ENCODE measurements at regions not wholly inside any gene's neighbourhood (a gene's known extent, or its start where the extent isn't known, plus 50 kb on each side); places are given as distances from the start of the nearest gene placed in this dataset.

DNA sequence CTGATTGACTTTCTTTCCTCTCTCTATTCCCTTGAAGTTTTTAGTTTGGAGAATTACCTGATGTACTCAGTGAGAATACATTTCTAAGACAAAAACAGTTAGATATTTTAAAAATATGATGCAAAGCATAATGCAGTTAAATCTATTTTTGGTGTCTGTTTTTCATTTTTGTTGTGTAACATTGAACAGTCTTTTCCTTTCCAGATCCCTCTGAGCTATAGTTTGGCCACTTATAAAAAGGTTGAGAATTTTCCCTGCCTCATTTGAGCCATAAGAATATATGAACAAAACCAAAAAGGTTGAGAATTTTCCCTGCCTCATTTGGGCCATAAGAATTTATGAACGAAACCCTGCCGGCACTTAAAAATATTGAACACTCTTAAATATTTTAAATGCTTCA is 57.0 kb upstream of the IPO5 start:
- no peaks in the 10 kb centered on the region for H3K36me3 Mint-ChIP-seq (ENCODE audit: low read depth)
- peaks cover 11% of the 10 kb centered on the region for H3K9me3 Mint-ChIP-seq
- CTCF ChIA-PET = no interaction called here
- no peaks in the 10 kb centered on the region for H3K4me1 Mint-ChIP-seq (ENCODE audit: low read depth)
- no peak overlapping the region for H3K4me3 Mint-ChIP-seq
- H3K27me3 Mint-ChIP-seq (ENCODE audit: low read depth) = peaks cover 20% of the 10 kb centered on the region
- intact Hi-C loops (cut with micrococcal nuclease) = no loop called here
- H3K27ac Mint-ChIP-seq = no peak overlapping the region
- DNase-seq = no peak

DNA sequence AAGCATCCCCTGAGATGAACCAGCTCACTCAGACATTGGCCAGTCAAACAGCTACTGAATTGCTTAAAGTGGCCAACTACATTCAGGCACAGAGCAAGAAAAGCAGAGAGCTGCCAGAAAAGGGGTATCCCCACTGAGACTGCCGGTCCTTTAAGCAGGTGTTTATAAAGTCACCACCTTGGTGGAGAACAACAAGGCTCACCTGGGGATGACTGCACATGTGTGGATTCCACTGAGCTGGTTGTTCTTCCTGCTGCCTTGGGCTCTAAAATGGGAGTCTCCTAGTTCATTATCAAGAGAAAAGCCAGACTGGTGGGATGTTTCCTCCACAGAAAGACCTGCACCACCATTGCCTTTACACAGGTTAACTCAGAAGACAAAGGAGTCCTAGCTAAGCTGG is 51.8 kb upstream of the IPO5 start:
- no peak overlapping the region for H3K27ac Mint-ChIP-seq
- intact Hi-C loops (cut with micrococcal nuclease) = no loop called here
- H3K36me3 Mint-ChIP-seq (ENCODE audit: low read depth) = no peaks in the 10 kb centered on the region
- no peaks in the 10 kb centered on the region for H3K4me1 Mint-ChIP-seq (ENCODE audit: low read depth)
- no peaks in the 10 kb centered on the region for H3K9me3 Mint-ChIP-seq
- DNase-seq = no peak
- H3K4me3 Mint-ChIP-seq = no peak overlapping the region
- CTCF ChIA-PET = interaction anchor here (0.7 to 1.0 kb wide), 2 partner anchors 46 to 785 kb away, joined by 3 read pairs; no protein-coding TSS in a partner anchor
- peaks cover 24% of the 10 kb centered on the region for H3K27me3 Mint-ChIP-seq (ENCODE audit: low read depth)
